ENCODE measurements at regions not wholly inside any gene's neighbourhood (a gene's known extent, or its start where the extent isn't known, plus 50 kb on each side); places are given as distances from the start of the nearest gene placed in this dataset.
"Not testable (repeated sequence)": the region's sequence is repeated elsewhere in the genome, so short reads cannot be mapped to it uniquely, and the experiment has no call there.

DNA sequence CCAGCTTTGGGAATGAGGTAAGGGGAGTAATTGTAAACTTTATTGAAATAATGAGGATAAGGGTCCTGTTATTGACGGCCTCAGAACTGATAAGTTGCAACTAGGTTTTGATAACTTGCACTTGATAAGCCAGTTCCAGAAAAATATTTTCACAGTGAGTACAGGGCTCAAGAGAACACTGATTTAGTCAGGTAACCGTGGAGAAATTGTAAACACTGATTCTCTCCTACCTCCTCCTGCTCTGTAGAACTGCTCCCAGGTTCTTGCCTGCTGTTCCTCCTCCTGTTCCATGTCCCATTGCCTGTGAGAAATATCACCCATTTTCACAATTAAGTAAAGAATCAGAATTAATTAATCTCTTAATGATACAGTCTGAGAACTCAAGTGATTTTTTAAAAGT is 55.0 kb upstream of the CXXC4 start:
- no peak for DNase-seq

DNA sequence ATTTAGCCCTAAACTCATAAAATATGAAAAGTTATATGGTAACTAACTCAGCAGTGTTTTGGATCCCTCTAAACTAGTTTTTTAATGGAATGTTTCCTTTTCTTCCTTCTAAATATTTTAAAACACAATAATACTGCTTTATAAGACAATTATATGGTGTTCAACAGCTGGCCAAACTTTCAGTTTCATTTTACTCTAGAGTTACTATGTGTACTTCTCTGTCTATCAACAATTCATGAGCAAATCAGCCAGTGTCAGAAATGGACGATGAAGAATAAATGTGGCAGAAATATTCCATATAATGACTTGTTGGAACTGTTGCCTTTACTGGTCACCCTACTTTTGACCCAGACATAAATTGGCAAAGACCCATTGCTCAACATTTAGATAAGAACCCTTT is 64.8 kb upstream of the CXXC4 start:
- no peak for DNase-seq

DNA sequence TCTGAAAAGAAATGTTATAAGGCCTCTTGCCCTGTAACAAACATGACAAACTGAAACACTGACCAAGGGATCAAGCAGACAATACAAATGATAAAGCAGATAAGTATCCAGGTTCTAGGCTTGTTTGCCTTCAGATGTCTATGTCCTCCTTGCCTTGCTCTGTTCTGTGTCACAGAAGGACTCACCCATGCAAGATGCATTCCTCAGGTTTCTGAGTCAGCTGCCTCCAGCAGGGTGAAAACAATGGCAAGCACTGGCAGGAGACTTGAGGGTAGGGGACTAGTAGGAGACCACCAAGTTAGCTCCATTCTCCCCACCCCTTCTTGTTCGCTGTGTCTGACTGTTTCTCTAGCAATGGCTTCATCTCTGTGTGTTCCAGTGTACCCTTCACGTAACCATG is 76.6 kb upstream of the CXXC4 start:
- no peak for DNase-seq

DNA sequence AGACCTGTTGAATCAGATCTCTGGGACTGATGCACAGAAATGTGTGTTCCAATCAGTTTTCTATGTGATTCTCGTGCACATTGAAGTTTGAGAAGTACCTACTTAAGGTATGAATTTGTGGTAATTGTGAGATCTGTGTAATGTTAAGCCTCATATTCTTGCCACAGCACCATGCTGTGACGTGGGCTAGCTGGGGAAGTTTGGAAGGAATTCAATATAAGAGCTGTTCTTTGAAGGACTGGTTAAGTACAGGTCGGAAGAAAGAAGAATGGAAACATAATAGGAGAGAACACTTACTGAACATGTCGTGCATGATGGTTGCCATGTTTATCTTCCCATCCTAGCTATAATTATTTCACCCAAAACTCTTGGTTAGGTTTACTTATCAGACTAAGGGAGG is 79.7 kb upstream of the CXXC4 start:
- DNase-seq: no peak

DNA sequence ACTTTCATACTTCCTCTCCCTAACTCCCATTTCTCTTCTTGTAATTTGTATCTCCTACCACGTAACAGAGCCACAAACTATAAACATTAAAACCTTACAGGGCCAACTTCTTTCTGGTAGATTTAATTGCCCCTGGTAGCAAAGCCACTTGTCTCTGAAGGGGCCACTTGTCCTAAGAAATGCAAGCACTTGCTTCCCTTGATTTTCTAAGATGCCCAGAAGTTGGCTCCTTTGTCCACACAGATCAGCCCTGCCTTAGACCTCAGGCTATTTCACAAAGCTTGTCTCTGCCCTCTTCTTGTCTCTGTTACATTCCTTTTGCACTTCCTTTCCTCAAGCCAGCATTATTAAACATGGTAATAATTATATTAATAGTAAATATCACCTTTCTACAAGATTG is 80.6 kb upstream of the CXXC4 start:
- no peak for DNase-seq

DNA sequence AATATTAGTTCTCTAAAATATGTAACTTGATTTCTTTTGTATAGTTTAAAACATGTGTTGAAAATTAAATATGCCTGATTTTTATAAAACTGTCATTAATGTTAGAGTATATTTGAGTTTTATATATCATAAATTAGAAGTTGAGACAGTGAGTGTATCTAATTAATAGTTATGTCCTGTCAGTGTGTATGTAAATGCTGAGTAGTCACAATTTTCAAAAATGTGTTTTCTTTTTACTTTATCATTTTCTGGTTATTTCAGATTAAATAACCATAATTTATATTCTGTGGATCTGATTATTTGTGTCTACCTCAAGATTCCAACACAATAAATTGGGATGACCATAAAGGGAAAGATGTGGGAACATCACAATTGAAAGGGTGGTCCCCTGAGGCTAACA is 82.7 kb upstream of the CXXC4 start:
- DNase-seq: no peak

DNA sequence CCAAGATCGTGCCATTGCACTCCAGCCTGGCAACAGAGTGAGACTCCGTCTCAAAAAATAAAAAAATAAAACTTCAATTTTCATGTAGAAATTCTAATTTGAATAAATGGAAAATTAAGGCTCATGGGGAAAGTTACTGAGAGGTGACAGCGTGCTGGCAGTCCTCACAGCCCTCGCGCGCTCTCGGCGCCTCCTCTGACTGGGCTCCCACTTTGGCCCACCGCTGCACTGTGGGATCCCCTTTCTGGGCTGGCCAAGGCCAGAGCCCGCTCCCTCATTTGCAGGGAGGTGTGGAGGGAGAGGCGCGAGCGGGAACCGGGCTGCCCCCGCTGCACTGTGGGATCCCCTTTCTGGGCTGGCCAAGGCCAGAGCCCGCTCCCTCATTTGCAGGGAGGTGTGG is 86.8 kb upstream of the CXXC4 start:
- DNase-seq: not testable (repeated sequence)

DNA sequence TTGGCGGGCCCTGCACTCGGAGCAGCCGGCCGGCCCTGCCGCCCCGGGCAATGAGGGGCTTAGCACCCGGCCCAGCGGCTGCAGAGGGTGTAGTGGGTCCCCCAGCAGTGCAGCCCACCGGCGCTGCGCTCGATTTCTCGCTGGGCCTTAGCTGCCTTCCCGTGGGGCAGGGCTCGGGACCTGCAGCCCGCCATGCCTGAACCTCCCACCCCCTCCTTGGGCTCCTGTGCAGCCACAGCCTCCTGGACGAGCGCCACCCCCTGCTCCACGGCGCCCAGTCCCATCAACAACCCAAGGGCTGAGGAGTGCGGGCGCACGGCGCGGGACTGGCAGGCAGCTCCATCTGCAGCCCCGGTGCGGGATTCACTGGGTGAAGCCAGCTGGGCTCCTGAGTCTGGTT is 87.4 kb upstream of the CXXC4 start:
- DNase-seq: not testable (repeated sequence)

DNA sequence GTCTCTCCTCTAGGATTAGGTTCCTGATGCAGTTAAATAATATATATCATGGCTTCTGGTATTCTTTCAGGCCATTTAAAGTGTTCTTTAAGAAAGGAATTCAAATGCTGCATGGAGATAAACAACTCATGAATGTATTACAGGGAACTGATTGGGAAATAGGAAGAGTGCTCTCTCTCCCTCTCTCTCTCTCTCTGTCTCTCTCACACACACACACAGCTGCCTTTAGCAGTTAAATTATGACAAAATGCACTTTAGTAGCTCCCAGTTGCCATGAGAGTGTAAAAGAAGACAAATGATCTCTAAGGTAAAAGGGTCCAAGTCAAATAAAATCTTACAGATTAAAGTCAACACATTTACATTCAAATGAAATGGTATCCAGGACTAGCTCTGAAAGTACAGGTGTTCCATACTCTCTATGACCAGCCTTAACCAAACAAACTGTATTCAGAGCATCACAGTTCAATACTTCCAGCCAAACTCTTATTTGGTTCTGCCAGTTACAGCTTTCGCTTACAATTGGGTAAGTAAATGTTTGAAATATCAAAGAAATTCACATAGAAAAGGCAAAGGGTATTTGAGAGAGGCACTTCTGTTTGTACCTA is 94.7 kb upstream of the CXXC4 start:
- DNase-seq: no peak

DNA sequence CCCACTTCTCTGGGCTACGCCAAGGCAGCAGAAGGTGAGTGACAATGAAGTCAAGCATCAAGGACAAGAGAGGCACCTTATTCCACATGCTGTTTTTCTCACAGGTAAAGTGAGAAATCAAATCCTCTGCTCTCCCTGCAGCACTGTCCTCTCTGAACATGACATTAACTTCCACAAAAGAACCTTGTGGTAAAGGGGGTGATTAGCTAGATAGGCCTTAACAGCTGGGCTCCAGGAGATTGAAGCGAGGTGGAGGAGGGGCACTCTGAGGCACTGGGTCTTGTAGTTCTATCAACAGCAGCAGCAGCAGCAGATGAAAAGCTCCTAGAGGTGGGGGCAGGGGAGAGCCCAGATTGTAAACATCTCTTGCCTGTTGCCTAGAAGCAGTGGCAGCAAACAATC is 96.8 kb upstream of the CXXC4 start:
- DNase-seq: peak; percentile 28

DNA sequence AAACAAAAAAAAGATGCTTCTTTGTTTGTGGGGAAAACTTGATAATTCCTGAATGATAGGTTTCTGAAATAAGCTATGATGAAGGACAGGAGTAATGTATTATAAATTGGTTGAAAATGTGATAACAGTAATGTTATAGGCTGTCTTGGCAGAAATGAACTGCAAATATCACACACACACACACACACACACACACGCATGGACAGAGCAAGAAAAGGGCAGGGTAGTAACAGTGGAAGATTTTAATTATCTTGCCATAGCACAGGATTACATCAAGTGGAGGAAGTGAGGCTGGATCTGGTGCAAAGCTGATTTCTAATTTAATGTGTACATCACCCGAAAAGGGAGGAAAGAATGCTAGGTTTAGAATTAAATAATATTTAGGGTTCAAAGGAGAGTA is 97.5 kb upstream of the CXXC4 start:
- DNase-seq: no peak

DNA sequence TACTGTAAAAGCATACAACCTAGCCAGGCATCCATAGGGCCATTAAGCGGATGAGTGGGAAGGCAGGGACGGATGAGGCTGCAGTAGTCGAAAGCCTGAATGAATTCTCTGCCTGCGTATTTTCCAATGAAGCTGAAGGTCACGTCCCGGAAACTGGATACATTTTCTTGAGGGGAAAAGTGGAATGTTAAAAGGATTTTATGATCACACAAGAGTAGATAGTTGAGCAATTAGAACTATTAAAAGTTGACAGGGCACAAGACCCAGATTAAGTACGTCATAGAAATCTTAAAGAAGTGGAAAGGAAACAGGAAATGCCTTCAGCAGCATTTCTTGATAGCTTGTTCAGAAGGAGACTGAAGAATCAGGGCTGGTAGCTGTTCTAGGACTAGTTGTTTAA is 98.3 kb upstream of the CXXC4 start:
- DNase-seq: no peak

DNA sequence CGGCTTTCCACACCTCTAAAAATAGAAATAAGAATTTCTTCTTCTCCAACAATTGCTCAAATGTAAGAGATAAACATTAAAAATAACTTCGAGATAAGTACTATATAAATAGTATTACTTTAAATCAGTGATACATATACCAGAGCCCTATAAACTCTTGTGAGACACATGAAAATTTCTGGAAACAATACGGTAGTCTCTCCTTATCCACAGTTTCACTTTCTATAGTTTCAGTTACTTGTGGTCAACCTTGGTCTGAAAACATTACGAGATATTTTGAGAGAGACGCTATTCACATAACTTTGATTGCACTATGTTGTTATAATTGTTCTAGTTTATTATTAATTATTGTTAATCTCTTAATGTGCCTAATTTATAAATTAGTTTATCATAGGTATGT is 101.5 kb upstream of the CXXC4 start:
- no peak for DNase-seq

DNA sequence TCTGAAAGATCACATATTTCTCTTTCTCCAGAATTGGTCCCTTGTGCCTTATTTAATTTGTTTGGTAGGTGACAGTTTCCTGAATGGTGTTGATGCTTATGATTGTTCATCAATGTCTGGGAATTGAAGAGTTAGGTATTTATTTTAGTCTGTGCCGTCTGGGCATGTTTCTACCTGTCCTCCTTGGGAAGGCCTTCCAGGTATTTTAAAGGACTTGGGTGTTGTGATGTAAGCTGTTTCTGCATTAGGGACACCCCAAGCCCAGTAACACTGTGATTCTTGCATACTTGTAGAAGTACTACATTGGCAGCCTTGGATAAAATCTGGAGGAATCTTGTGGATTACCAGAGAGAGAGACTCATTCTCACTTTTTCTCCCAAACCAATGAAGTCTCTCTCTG is 120.8 kb upstream of the CXXC4 start:
- DNase-seq: no peak

DNA sequence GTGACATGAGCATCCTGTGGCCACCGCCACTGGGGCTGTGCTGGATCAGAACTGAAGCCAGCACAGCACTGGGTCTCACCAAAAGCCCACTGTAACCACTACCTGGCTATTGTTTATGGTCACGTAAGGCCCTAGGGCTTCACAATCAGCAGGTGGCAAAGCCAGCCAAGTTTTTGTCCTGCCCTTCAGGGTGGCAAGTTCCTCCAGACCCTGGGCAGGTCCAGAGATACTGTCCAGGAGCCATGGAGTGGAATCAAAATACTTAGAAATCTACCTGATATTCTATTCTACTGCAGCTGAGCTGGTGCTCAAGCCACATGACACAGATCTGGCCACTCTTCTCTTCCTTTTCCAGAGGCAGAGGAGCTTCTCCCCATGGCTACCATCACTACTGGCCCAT is 121.2 kb upstream of the CXXC4 start:
- no peak for DNase-seq

DNA sequence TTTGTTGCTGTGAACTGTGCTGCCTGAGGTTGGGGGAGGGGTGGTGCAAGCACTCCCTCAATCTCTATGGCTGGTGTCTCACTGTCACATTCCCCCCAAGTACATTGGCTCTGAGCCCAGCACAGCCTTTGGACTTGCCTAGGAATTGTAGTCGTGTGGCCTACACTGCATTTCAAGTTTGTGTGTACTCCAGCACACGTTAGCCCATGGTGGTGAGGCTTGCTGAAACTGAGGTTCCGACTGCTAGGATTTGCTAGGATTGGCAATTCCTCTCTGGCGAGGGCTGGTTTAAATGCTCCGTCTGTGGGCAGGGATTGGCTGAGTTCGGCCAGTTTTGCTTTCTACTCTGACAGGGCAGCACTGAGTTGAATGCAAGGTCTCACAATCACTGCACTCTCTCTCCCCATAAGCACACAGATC is 121.7 kb upstream of the CXXC4 start:
- DNase-seq: no peak

DNA sequence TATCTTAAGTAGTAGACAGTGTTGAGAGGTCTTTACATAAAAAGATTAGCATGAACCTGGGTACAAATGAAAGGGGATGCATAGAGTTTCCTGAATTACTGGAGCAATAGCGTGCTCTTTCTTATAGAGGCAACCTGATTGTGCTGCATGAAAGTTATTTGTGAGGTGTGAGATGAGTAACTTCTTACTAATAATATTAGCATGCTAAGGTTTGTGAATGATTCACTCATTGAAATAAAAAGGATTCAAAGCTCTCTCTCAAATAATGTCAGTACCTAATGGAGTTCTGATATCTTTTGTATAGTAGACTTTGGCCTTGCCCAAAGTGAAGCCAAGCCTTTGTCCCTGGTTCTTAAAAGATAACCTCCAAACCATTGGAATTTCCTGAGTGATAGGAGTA is 131.0 kb upstream of the CXXC4 start:
- no peak for DNase-seq

DNA sequence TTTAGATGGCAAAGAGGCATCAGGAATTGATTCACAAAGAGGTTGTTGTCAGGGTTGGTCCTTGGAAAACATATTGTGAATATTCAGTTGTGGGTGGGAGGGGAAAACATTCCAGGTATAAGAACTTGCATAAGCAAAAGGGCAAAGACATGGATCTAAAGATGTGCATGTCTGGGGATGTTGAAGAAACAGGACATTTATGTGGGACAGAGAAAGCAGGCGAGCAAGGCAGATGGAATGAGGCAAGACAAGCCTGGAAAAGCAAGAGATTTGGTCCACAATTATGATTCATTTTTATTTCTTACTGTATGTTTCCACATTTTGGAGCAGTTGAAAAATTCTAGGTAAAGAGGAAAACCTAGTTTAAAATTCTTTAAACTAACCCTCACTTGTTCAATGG is 134.9 kb upstream of the CXXC4 start:
- DNase-seq: no peak

DNA sequence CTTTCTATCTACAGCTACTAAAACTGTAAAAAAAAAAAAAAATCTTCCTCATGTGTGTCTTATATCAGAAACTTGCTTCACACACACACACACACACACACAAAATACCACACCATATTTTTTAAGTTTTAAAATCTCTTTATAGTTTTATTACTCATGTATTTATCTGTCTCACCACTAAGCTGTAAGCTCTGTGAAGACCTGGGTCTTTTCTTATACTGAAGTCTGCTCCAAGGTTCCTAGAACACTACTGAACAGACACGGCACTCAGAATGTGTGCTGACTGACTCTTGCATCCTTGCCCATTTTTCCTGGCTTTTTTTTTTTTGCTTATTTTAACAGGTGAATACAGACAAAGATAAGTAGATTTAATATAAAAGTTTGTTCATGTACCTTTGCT is 135.6 kb upstream of the CXXC4 start:
- no peak for DNase-seq

DNA sequence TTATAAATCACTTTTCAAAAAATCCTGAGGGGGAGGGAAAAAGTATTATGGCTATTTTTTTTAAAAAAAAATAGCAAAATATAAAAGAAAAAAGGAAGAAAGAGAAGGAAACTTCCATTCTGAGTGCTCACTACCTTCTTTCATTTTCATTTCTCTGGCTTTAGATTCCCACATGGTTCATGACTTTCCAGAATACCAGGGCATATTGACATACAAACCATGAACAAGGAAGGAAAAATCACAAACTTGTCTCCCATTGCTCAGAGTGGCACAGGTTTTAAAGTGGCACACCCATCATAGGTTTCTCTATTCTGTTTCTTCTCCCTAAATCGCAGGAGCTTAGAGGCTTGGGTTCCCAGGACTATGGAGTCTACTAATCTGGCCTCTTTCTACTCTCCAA is 136.3 kb upstream of the CXXC4 start:
- DNase-seq: no peak

DNA sequence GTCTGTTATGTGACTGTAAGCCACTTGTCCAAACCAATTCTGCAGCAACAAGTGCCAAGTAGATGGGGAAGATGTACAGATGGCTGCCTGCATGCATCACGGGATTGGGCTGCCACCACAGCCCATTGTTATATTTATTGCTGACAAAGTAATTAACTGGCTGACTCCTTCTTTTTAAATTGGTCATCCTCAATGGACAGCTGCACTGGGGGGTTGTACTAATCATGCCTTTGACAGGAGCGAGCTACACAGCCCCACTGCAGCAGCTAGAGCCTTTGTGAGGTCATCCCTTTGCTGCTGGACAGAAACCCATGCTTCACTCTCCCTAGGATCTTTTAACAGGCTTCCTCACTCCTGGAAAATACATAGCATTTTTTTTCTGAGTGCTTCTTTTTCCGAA is 146.7 kb upstream of the CXXC4 start:
- no peak for DNase-seq

DNA sequence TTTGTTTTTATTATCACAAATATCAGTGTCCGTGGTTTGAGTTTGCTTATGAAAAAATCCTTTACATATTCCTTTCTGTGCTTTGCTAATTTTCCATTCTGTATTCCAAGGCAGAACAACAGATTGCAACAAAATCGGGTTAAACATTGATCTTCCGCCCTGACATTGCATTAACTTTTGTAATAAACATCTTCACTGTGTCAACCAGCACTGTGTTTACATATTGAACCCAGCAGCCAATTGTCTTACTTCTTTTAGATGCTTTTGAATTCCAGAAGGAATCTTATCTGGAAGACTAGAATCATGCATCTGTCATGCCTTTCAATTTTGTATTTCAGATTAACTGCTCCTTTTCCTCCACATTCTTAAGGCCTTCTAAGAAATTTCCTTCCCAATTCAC is 147.8 kb upstream of the CXXC4 start:
- no peak for DNase-seq

DNA sequence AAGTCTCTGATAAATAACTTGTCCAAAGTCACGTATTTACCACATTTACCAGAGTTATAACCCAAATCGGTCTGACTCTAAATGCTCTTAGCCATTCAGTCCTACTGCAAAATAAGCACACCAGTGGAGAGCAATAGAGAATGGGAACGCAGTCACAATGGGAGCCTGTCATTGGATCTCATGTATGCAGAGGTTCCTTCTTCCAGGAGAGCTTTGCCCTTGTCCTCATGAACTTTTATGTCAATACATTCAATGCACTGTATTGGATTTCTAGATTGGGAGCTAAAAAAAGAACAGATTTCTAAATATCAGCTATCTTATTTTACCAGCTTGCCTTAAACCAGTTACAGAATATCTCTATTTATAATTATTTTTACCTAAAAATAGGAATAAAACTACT is 149.1 kb upstream of the CXXC4 start:
- DNase-seq: no peak

DNA sequence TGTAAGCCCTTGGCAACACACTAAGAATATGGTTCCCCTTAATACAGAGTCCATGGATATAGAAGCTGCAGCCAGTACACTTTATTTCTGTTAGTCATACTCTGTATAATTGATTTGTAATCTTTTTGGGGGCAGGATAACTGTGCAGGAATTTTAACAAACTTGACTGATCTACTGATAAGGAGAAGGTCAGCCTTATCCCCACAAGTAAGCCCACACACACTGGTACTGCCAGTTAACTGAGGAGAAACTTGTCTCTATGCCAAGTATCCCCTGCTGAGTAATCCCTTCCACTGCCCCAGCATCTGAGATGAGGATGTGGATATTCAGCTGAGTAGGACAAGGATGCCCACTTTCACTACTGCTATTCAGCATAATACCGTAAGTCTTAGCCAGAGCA is 154.9 kb upstream of the CXXC4 start:
- DNase-seq: no peak

DNA sequence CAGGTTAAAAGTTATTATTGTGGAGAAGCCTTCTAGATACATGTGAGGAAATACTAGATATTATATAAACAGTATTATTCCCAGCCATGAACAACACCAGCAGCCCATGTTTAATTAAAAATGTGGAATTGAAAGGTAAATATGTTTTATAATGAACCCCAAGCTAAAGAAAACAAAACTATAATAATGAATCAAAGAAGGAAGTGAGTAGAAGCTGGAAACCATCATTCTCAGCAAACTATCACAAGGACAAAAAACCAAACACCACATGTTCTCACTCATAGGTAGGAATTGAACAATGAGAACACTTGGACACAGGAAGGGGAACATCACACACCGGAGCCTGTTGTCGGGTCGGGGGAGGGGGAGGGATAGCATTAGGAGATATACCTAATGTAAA is 167.6 kb upstream of the CXXC4 start:
- DNase-seq: not testable (repeated sequence)

DNA sequence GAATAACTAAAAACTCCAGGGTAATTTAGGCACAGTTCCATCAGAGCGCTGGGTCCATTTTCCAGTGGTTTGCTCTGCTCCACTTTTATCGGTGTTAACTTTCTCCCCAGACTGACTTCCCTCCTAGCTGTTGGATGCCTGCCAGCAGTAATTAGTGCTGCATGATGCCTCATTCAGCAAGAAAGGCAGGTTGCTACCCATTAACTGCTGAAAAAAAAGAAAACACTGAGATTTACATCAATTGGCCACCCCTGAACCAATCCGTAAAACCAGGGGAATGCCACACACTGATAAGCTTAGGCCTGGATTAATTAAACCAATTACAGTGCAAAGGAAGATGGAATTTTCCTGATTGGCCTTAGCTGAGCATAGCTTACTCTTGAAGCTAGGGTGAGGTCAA is 182.4 kb upstream of the CXXC4 start:
- DNase-seq: peak; percentile 60

All from NCI-H2171 treated with DMSO at 0.1 percent for 48 hours (cell line).